IMR-90 (cell line): ENCODE measurements at regions not wholly inside any gene's neighbourhood (a gene's known extent, or its start where the extent isn't known, plus 50 kb on each side); places are given as distances from the start of the nearest gene placed in this dataset.

Experiments
- ATAC-seq: fragments of 200-7000 bp; cut with Tn5 transposase; 2 replicates; pipeline ENCODE4 v1.9.1; 2020; ENCODE audit warnings: low read depth, mild to moderate bottlenecking, moderate library complexity
- BruUV-seq: library from RNA; stranded (reverse); fragments of 400-500 nt; replicated peaks from 2 replicates; lab custom pipeline; 2021; lab: Mats Ljungman, UMichigan
- CTCF ChIA-PET: fragments of 300-600 bp; formaldehyde crosslinking; extraction: SDS; loops from one replicate; lab custom pipeline; 2021; ENCODE audit warnings: antibody characterized with exemption; lab: Yijun Ruan, JAX
- POLR2A ChIA-PET: fragments of 300-600 bp; sonication (Branson Sonifier 250); formaldehyde crosslinking; loops from one replicate; lab custom pipeline; 2022; ENCODE audit warnings: antibody characterized with exemption; ENCODE audit not compliant: unreplicated experiment; lab: Charles Lee
- DNase-seq: peaks from one replicate; pipeline ENCODE4 v3.0.0; 2013
- H2AFZ ChIP-seq: replicated peaks from 2 replicates; pipeline ENCODE3; 2013; ENCODE audit warnings: low read length, mild to moderate bottlenecking; ENCODE audit not compliant: poor library complexity
- H2AK5ac ChIP-seq: 2 replicates; pipeline ENCODE4 v1.6.1; 2013; ENCODE audit warnings: low read depth, low read length, inconsistent platforms
- H2AK9ac ChIP-seq: replicated peaks from 2 replicates; pipeline ENCODE3; 2013; ENCODE audit warnings: mild to moderate bottlenecking, low read depth, low read length, moderate library complexity; ENCODE audit not compliant: poor library complexity
- H2BK120ac ChIP-seq: 2 replicates; pipeline ENCODE4 v1.6.1; 2013; ENCODE audit warnings: low read depth, low read length, inconsistent platforms
- H2BK15ac ChIP-seq: 3 replicates; pipeline ENCODE4 v1.6.1; 2013; ENCODE audit warnings: low read depth, low read length, inconsistent platforms
- H2BK20ac ChIP-seq: 2 replicates; pipeline ENCODE4 v1.6.1; 2013; ENCODE audit warnings: low read depth, mild to moderate bottlenecking, inconsistent platforms, low read length, moderate library complexity
- H2BK5ac ChIP-seq: 2 replicates; pipeline ENCODE4 v1.6.1; 2013; ENCODE audit warnings: mild to moderate bottlenecking, low read depth, low read length, inconsistent platforms; ENCODE audit not compliant: poor library complexity, severe bottlenecking
- H3K14ac ChIP-seq: replicated peaks from 2 replicates; pipeline ENCODE4 v1.6.1; 2013; ENCODE audit warnings: low read depth, low read length, inconsistent platforms
- H3K18ac ChIP-seq: 2 replicates; pipeline ENCODE4 v1.6.1; 2013; ENCODE audit warnings: low read depth, low read length, control low read depth
- H3K23ac ChIP-seq: 2 replicates; pipeline ENCODE4 v1.6.1; 2013; ENCODE audit warnings: low read depth, low read length, inconsistent platforms
- H3K27ac ChIP-seq: 2 replicates; pipeline ENCODE4 v1.5.1; 2013; ENCODE audit warnings: mild to moderate bottlenecking, control low read depth, low read length; ENCODE audit not compliant: insufficient read depth
- H3K27me3 ChIP-seq: 2 replicates; pipeline ENCODE4 v1.6.1; 2013; ENCODE audit warnings: low read length; ENCODE audit not compliant: control insufficient read depth, insufficient read depth
- H3K36me3 ChIP-seq: 2 replicates; pipeline ENCODE4 v1.6.1; 2013; ENCODE audit warnings: low read length, mixed read lengths; ENCODE audit not compliant: control insufficient read depth, insufficient read depth
- H3K4ac ChIP-seq: 2 replicates; pipeline ENCODE4 v1.6.1; 2013; ENCODE audit warnings: low read depth, low read length, inconsistent platforms
- H3K4me1 ChIP-seq: 2 replicates; pipeline ENCODE4 v1.6.1; 2013; ENCODE audit warnings: low read length, mixed read lengths; ENCODE audit not compliant: control insufficient read depth, insufficient read depth
- H3K4me2 ChIP-seq: 2 replicates; pipeline ENCODE4 v1.6.1; 2013; ENCODE audit warnings: low read depth, mild to moderate bottlenecking, control low read depth, low read length, moderate library complexity
- H3K4me3 ChIP-seq: 2 replicates; pipeline ENCODE4 v1.5.1; 2013; ENCODE audit warnings: low read depth, mild to moderate bottlenecking, control low read depth, low read length, moderate library complexity; ENCODE audit not compliant: insufficient read depth
- H3K56ac ChIP-seq: 2 replicates; pipeline ENCODE4 v1.6.1; 2013; ENCODE audit warnings: low read length, inconsistent platforms; ENCODE audit not compliant: insufficient read depth; ENCODE audit errors: extremely low read depth
- H3K79me1 ChIP-seq, 2 experiments: 2 replicates each; pipeline ENCODE4 v1.6.1; 2013; ENCODE audit warnings: low read length in 2 of 2, inconsistent platforms in 1 of 2, low read depth in 1 of 2
- H3K9ac ChIP-seq: 2 replicates; pipeline ENCODE4 v1.6.1; 2013; ENCODE audit warnings: low read depth, low read length, control low read depth
- H3K9me1 ChIP-seq: 2 replicates; pipeline ENCODE4 v1.6.1; 2013; ENCODE audit warnings: low read length, inconsistent platforms; ENCODE audit not compliant: insufficient read depth
- H3K9me3 ChIP-seq: 2 replicates; pipeline ENCODE4 v1.6.1; 2013; ENCODE audit warnings: low read length; ENCODE audit not compliant: control insufficient read depth, insufficient read depth
- H4K20me1 ChIP-seq: 2 replicates; pipeline ENCODE4 v1.6.1; 2013; ENCODE audit warnings: low read length, inconsistent platforms; ENCODE audit not compliant: insufficient read depth
- H4K5ac ChIP-seq: 2 replicates; pipeline ENCODE4 v1.6.1; 2013; ENCODE audit warnings: mild to moderate bottlenecking, low read depth, low read length, control low read depth
- H4K8ac ChIP-seq, 2 experiments: 2 replicates each; pipeline ENCODE4 v1.6.1; 2013; ENCODE audit warnings: low read depth in 2 of 2, low read length in 2 of 2, control low read depth in 1 of 2, inconsistent platforms in 1 of 2
- H4K91ac ChIP-seq: 2 replicates; pipeline ENCODE4 v1.6.1; 2013; ENCODE audit warnings: low read depth, low read length, inconsistent platforms; ENCODE audit not compliant: insufficient read depth
- BHLHE40 ChIP-seq: fragments of 150-350 bp; IDR thresholded peaks from 2 replicates; pipeline ENCODE4 v1.6.1; 2016; ENCODE audit warnings: mild to moderate bottlenecking, low read depth, low read length
- CEBPB ChIP-seq: IDR thresholded peaks from 2 replicates; pipeline ENCODE4 v1.6.1; 2012; ENCODE audit warnings: low read depth, low read length, improper control_type of control experiment
- CHD1 ChIP-seq: IDR thresholded peaks from 2 replicates; pipeline ENCODE4 v1.6.1; 2012; ENCODE audit warnings: low read depth, low read length, improper control_type of control experiment
- CTCF ChIP-seq: conservative IDR thresholded peaks from 2 replicates; pipeline ENCODE4 v1.5.1; 2012; ENCODE audit warnings: mild to moderate bottlenecking, low read depth, low read length, improper control_type of control experiment
- ELK1 ChIP-seq: fragments of 150-350 bp; IDR thresholded peaks from 2 replicates; pipeline ENCODE4 v1.6.1; 2016; ENCODE audit warnings: low read depth, mild to moderate bottlenecking, low read length, moderate library complexity, borderline replicate concordance
- FOS ChIP-seq: fragments of 150-350 bp; IDR thresholded peaks from 2 replicates; pipeline ENCODE4 v1.6.1; 2016; ENCODE audit warnings: low read depth, low read length
- MAFK ChIP-seq: IDR thresholded peaks from 2 replicates; pipeline ENCODE4 v1.6.1; 2012; ENCODE audit warnings: low read depth, low read length, improper control_type of control experiment
- MAZ ChIP-seq: IDR thresholded peaks from 2 replicates; pipeline ENCODE4 v1.6.1; 2012; ENCODE audit warnings: low read depth, mild to moderate bottlenecking, low read length, improper control_type of control experiment, moderate library complexity, borderline replicate concordance
- MXI1 ChIP-seq: IDR thresholded peaks from 2 replicates; pipeline ENCODE4 v1.6.1; 2012; ENCODE audit warnings: low read depth, mild to moderate bottlenecking, low read length, moderate library complexity, borderline replicate concordance
- NFE2L2 ChIP-seq: fragments of 150-350 bp; IDR thresholded peaks from 2 replicates; pipeline ENCODE4 v1.6.1; 2016; ENCODE audit warnings: low read depth, mild to moderate bottlenecking, low read length
- POLR2A ChIP-seq: IDR thresholded peaks from 2 replicates; pipeline ENCODE4 v1.6.1; 2012; ENCODE audit warnings: mild to moderate bottlenecking, low read depth, low read length
- RAD21 ChIP-seq: IDR thresholded peaks from 2 replicates; pipeline ENCODE4 v1.6.1; 2012; ENCODE audit warnings: low read length, improper control_type of control experiment
- RCOR1 ChIP-seq: IDR thresholded peaks from 2 replicates; pipeline ENCODE4 v1.6.1; 2012; ENCODE audit warnings: mild to moderate bottlenecking, low read length, improper control_type of control experiment; ENCODE audit not compliant: insufficient replicate concordance
- RFX5 ChIP-seq: IDR thresholded peaks from 2 replicates; pipeline ENCODE4 v1.8.0; 2012; ENCODE audit warnings: low read depth, mild to moderate bottlenecking, low read length, moderate library complexity
- SMC3 ChIP-seq: fragments of 150-350 bp; IDR thresholded peaks from 2 replicates; pipeline ENCODE4 v1.6.1; 2016; ENCODE audit warnings: low read depth, mild to moderate bottlenecking, antibody characterized with exemption, low read length, moderate library complexity
- WGBS, 2 experiments: methylation state at CpG; one replicate each; pipeline versions ENCODE4 v1.1.5 to v1.1.7; 2013; ENCODE audit warnings: missing lambda C conversion rate in 2 of 2; ENCODE audit not compliant: insufficient read length in 1 of 2; ENCODE audit errors: extremely low coverage in 2 of 2; 5-methylcytosine and 5-hydroxymethylcytosine counted together
- dilution Hi-C: fragments of 300-500 bp; cut with HindIII; formaldehyde crosslinking; loops from one replicate; pipeline ENCODE4 v1.14.3; 2018; ENCODE audit warnings: low sequenced_read_pairs; ENCODE audit not compliant: unreplicated experiment
- in situ Hi-C: fragments of 300-500 bp; cut with MboI; formaldehyde crosslinking; loops from 3 replicates; pipeline ENCODE4 v1.14.3; 2019; ENCODE audit warnings: low sequenced_read_pairs, inconsistent platforms, mixed read lengths
- intact Hi-C: fragments of 100-400 bp; cut with micrococcal nuclease; formaldehyde crosslinking; loops from 2 replicates; pipeline ENCODE4 v1.10.0; 2022

DNA sequence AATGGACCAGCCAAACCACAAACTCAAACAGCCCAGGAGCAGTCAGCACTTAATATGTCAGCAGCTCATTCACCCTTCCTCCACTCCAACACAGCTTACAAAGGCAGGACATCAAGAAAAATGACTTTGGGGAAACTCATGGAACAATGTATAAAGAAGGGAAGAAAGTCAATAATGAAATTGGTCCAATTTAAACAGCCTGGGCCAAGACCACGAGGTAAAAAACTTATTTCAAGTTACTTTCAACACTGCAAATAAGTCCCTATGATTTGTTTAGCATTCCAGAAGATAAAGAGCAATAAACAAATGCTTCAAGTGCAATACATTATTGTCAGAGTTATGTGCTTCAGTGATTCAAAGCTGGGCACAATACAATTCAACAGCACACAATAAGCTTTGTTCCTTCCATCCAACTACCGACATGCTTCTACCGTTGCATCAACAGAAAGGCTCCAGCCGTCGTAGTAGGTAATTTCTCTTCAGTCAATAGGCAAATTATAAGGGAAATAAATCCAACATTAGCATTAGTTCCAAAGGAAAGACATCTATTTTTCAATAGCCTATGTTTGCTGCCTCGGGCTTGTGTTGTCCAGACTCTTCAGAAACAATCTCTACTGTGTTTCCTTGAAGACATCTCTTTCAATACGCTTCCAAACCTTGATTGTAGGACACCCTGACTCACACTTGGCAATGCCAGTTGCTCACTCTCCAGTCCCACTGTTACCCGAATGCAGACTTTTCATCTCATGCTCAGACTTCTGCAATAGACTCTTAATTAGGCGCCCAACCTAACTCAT lies 225.7 kb downstream of the NUAK1 start:
- Histone ChIP-seq H3K4ac (peak overlapping the region; percentile 67), H3K36me3 (no peaks in the 10 kb centered on the region), H3K4me1 (peaks cover 4% of the 10 kb centered on the region; the same call in 1 of the 2 replicates), H2BK5ac (peak overlapping the region; percentile 58), H4K91ac (peak overlapping the region; percentile 47; the same call in 1 of the 2 replicates), H3K14ac (peak overlapping the region; percentile 65), H3K23ac (peak overlapping the region; percentile 52; the same call in 1 of the 2 replicates), H3K56ac (no peak overlapping the region), H2AFZ (no peak overlapping the region), H3K18ac (peak overlapping the region; percentile 84), H2AK5ac (peak overlapping the region; percentile 74; the same call in 1 of the 2 replicates), H2AK9ac (no peak overlapping the region), H2BK15ac (peak overlapping the region; percentile 42; the same call in 2 of the 3 replicates), H3K4me3 (no peak overlapping the region), H4K8ac (peak overlapping the region in 1 of 2 experiments; percentile 10; a peak in 1 of 4 replicates), H3K27ac (peak overlapping the region; percentile 52; the same call in 1 of the 2 replicates), H3K9ac (no peak overlapping the region), H3K9me1 (no peaks in the 10 kb centered on the region; the same call in 1 of the 2 replicates), H3K79me1 (no peaks in the 10 kb centered on the region), H2BK20ac (peak overlapping the region; percentile 87), H3K9me3 (peaks cover 4% of the 10 kb centered on the region), H3K27me3 (no peaks in the 10 kb centered on the region), H4K5ac (peak overlapping the region; percentile 84), H4K20me1 (no peaks in the 10 kb centered on the region), H3K4me2 (peak overlapping the region; percentile 4; the same call in 1 of the 2 replicates), H2BK120ac (peak overlapping the region; percentile 83)
- CTCF ChIA-PET: interaction anchor here (0.5 to 1.6 kb wide), 2 partner anchors 10 to 35 kb away, joined by 3 read pairs; no protein-coding TSS in a partner anchor
- in situ Hi-C loops (no loop called here), dilution Hi-C loops (no loop called here), intact Hi-C loops (no loop called here)
- DNase-seq (peak; percentile 69), ATAC-seq (peak; percentile 79)
- 28% methylated on average over 2 of the region's 9 CpGs; no CpG with 5 or more reads in 1 of the 2 experiments for WGBS, 2 experiments
- POLR2A ChIA-PET: no interaction called here
- BruUV-seq: no TSS peak
- no peak for TF ChIP-seq MAZ
- no peak for TF ChIP-seq SMC3
- no peak for TF ChIP-seq NFE2L2
- TF ChIP-seq CEBPB: no peak
- no peak for TF ChIP-seq FOS
- no peak for TF ChIP-seq BHLHE40
- no peak for TF ChIP-seq MXI1
- TF ChIP-seq RFX5: no peak
- no peak for TF ChIP-seq ELK1
- TF ChIP-seq RCOR1: no peak
- TF ChIP-seq CHD1: no peak
- no peak for TF ChIP-seq RAD21
- TF ChIP-seq POLR2A: no peak
- TF ChIP-seq MAFK: no peak
- TF ChIP-seq CTCF: no peak
